ENCODE measurements at regions not wholly inside any gene's neighbourhood (a gene's known extent, or its start where the extent isn't known, plus 50 kb on each side); places are given as distances from the start of the nearest gene placed in this dataset.

- no peak for TF ChIP-seq BHLHE40 (IDR thresholded peaks at IDR 0.05; ENCODE audit: borderline replicate concordance)
- TF ChIP-seq SP1 (IDR thresholded peaks at IDR 0.05): no peak
- TF ChIP-seq TARDBP (IDR thresholded peaks at IDR 0.05): no peak
- TF ChIP-seq SUZ12 (IDR thresholded peaks at IDR 0.05): no peak
- TF ChIP-seq ELF4 (IDR thresholded peaks at IDR 0.05): no peak
- TF ChIP-seq HDGF (IDR thresholded peaks at IDR 0.05; ENCODE audit: borderline replicate concordance): no peak
- TF ChIP-seq ARNT (IDR thresholded peaks at IDR 0.05): no peak
These were observed 135.7 kb downstream of the BTBD3 start for GRCh38 chr20:12053353-12053752.

All from HEK293T (cell line).